H9 (cell line): ENCODE measurements at regions not wholly inside any gene's neighbourhood (a gene's known extent, or its start where the extent isn't known, plus 50 kb on each side); places are given as distances from the start of the nearest gene placed in this dataset.

Experiments
- DNase-seq: peaks from one replicate; pipeline ENCODE4 v3.0.0-alpha.2; 2017
- H2AFZ ChIP-seq: one replicate; pipeline ENCODE4 v1.6.1; 2013; ENCODE audit warnings: mild to moderate bottlenecking, low read length, control low read depth, moderate library complexity
- H2AK5ac ChIP-seq: 2 replicates; pipeline ENCODE4 v1.6.1; 2013; ENCODE audit warnings: low read length, control low read depth, mixed read lengths; ENCODE audit not compliant: insufficient read length
- H2BK120ac ChIP-seq: one replicate; pipeline ENCODE4 v1.6.1; 2013; ENCODE audit warnings: low read depth, mild to moderate bottlenecking, low read length, control low read depth, inconsistent platforms; ENCODE audit not compliant: poor library complexity, severe bottlenecking
- H2BK12ac ChIP-seq: 2 replicates; pipeline ENCODE4 v1.6.1; 2013; ENCODE audit warnings: low read length, control low read depth, mixed read lengths, low read depth; ENCODE audit not compliant: insufficient read length
- H2BK15ac ChIP-seq: 2 replicates; pipeline ENCODE4 v1.6.1; 2013; ENCODE audit warnings: low read depth, low read length, control low read depth
- H2BK20ac ChIP-seq: one replicate; pipeline ENCODE4 v1.6.1; 2013; ENCODE audit warnings: low read depth, mild to moderate bottlenecking, low read length, control low read depth, inconsistent platforms; ENCODE audit not compliant: poor library complexity, severe bottlenecking
- H2BK5ac ChIP-seq: 2 replicates; pipeline ENCODE4 v1.6.1; 2013; ENCODE audit warnings: low read length, control low read depth, mixed read lengths; ENCODE audit not compliant: insufficient read length
- H3K14ac ChIP-seq: 2 replicates; pipeline ENCODE4 v1.6.1; 2013; ENCODE audit warnings: low read length, control low read depth; ENCODE audit not compliant: insufficient read depth
- H3K18ac ChIP-seq: 2 replicates; pipeline ENCODE4 v1.6.1; 2013; ENCODE audit warnings: low read depth, mild to moderate bottlenecking, mixed read lengths, low read length, control low read depth; ENCODE audit not compliant: insufficient read length
- H3K23ac ChIP-seq: 2 replicates; pipeline ENCODE4 v1.6.1; 2013; ENCODE audit warnings: low read length, control low read depth, mixed read lengths, low read depth; ENCODE audit not compliant: insufficient read length
- H3K23me2 ChIP-seq: 2 replicates; pipeline ENCODE4 v1.6.1; 2013; ENCODE audit warnings: low read depth, mild to moderate bottlenecking, mixed read lengths, low read length, control low read depth; ENCODE audit not compliant: insufficient read length, poor library complexity, severe bottlenecking
- H3K27ac ChIP-seq: 2 replicates; pipeline ENCODE4 v1.5.1; 2013; ENCODE audit warnings: low read length, control low read depth, mixed read lengths, low read depth; ENCODE audit not compliant: insufficient read length
- H3K27me3 ChIP-seq: 2 replicates; pipeline ENCODE4 v1.6.1; 2013; ENCODE audit warnings: low read length, control low read depth, inconsistent platforms; ENCODE audit not compliant: insufficient read depth
- H3K4ac ChIP-seq: 2 replicates; pipeline ENCODE4 v1.6.1; 2013; ENCODE audit warnings: low read depth, mild to moderate bottlenecking, control low read depth, inconsistent platforms, low read length, moderate library complexity
- H3K4me1 ChIP-seq: 2 replicates; pipeline ENCODE4 v1.6.1; 2013; ENCODE audit warnings: low read length, control low read depth, inconsistent platforms; ENCODE audit not compliant: insufficient read depth
- H3K4me2 ChIP-seq: 2 replicates; pipeline ENCODE4 v1.6.1; 2013; ENCODE audit warnings: low read length, control low read depth, mixed read lengths; ENCODE audit not compliant: insufficient read length, insufficient read depth
- H3K56ac ChIP-seq: 2 replicates; pipeline ENCODE4 v1.6.1; 2013; ENCODE audit warnings: low read depth, mild to moderate bottlenecking, mixed read lengths, low read length, control low read depth; ENCODE audit not compliant: insufficient read length
- H3K79me1 ChIP-seq: 2 replicates; pipeline ENCODE4 v1.6.1; 2013; ENCODE audit warnings: low read depth, mild to moderate bottlenecking, moderate library complexity, low read length, control low read depth, inconsistent platforms; ENCODE audit not compliant: insufficient read depth, poor library complexity, severe bottlenecking
- H3K79me2 ChIP-seq: 2 replicates; pipeline ENCODE4 v1.6.1; 2013; ENCODE audit warnings: low read length, control low read depth, inconsistent platforms; ENCODE audit not compliant: insufficient read depth
- H3K9ac ChIP-seq: 2 replicates; pipeline ENCODE4 v1.6.1; 2013; ENCODE audit warnings: low read length, control low read depth, mixed read lengths; ENCODE audit not compliant: insufficient read length; ENCODE audit errors: extremely low read depth
- H3K9me3 ChIP-seq: one replicate; pipeline ENCODE4 v1.6.1; 2013; ENCODE audit warnings: low read depth, low read length, inconsistent platforms; ENCODE audit not compliant: control insufficient read depth
- H3T11ph ChIP-seq: one replicate; pipeline ENCODE4 v1.6.1; 2013; ENCODE audit warnings: mild to moderate bottlenecking, low read length, control low read depth, inconsistent platforms
- H4K20me1 ChIP-seq: one replicate; pipeline ENCODE4 v1.6.1; 2013; ENCODE audit not compliant: control insufficient read depth, insufficient read length, insufficient read depth
- H4K5ac ChIP-seq: 2 replicates; pipeline ENCODE4 v1.6.1; 2013; ENCODE audit warnings: low read depth, mild to moderate bottlenecking, mixed read lengths, low read length, control low read depth; ENCODE audit not compliant: insufficient read length
- H4K8ac ChIP-seq: replicated peaks from 2 replicates; pipeline ENCODE4 v1.6.1; 2013; ENCODE audit warnings: low read length, control low read depth, mixed read lengths, low read depth; ENCODE audit not compliant: insufficient read length
- H4K91ac ChIP-seq: 2 replicates; pipeline ENCODE4 v1.6.1; 2013; ENCODE audit warnings: low read depth, mild to moderate bottlenecking, moderate library complexity, mixed read lengths, low read length, control low read depth; ENCODE audit not compliant: insufficient read length
- H3K27ac Mint-ChIP-seq, 3 experiments: 2 replicates in 2 of 3; 3 replicates in 1 of 3; pipeline ENCODE4 v1.8.0; 2020 to 2021; ENCODE audit warnings: mixed read lengths in 3 of 3, mild to moderate bottlenecking in 1 of 3, moderate library complexity in 1 of 3
- H3K27me3 Mint-ChIP-seq: 2 replicates; pipeline ENCODE4 v1.8.0; 2021; ENCODE audit warnings: low read depth, mild to moderate bottlenecking, moderate library complexity, mixed read lengths
- H3K36me3 Mint-ChIP-seq, 3 experiments: 2 replicates in 2 of 3; 3 replicates in 1 of 3; pipeline ENCODE4 v1.8.0; 2020 to 2021; ENCODE audit warnings: low read depth in 3 of 3, mixed read lengths in 3 of 3; ENCODE audit not compliant: insufficient read depth in 1 of 3
- H3K4me1 Mint-ChIP-seq, 2 experiments: 2 replicates each; pipeline ENCODE4 v1.8.0; 2020; ENCODE audit warnings: mixed read lengths in 2 of 2
- H3K4me3 Mint-ChIP-seq, 2 experiments: 2 replicates in 1 of 2; 3 replicates in 1 of 2; pipeline ENCODE4 v1.8.0; 2020 to 2021; ENCODE audit warnings: mild to moderate bottlenecking in 2 of 2, mixed read lengths in 2 of 2, moderate library complexity in 1 of 2
- H3K9me3 Mint-ChIP-seq, 2 experiments: 2 replicates in 1 of 2; 3 replicates in 1 of 2; pipeline ENCODE4 v1.8.0; 2020; ENCODE audit warnings: mild to moderate bottlenecking in 2 of 2, mixed read lengths in 2 of 2, moderate library complexity in 1 of 2
- whole genome bisulfite sequencing: extraction: QIAGEN DNeasy Blood & Tissue Kit; methylation state at CpG from one replicate; pipeline ENCODE4 v1.1.7; 2013; ENCODE audit warnings: missing lambda C conversion rate, low lambda C conversion rate, mixed read lengths; ENCODE audit not compliant: insufficient read length; ENCODE audit errors: extremely low coverage; 5-methylcytosine and 5-hydroxymethylcytosine counted together
- TF ChIP-seq, protein P1 (sequence below): fragments of 200-600 bp; sonication (generic); conservative IDR thresholded peaks from 3 replicates; pipeline ENCODE4 v1.8.0; 2021; ENCODE audit warnings: antibody characterized with exemption, mild to moderate bottlenecking

DNA sequence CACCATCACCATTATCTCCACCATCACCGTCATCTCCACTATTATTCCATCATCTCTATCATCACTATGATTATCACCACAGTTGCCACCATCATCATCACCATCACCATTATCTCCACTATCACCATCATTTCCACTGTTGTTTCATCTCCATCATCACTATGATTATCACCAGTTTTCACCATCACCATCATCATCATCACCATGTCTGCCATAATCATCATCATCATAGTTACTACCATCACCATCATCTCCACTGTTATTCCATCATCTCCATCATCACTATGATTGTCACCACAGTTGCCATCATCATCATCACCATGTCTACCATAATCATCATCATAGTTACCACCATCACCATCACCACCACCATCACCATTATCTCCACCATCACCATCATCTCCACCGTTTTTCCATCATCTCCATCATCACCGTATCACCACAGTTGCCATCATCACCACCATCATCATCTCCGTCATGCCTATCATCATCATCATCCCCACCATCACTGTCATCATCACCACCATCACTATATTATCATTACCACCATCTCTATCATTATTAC is 264.9 kb downstream of the BRD1 start:
- Histone ChIP-seq H4K91ac (no peak overlapping the region), H3K4me2 (no peak overlapping the region), H3K27ac (no peak overlapping the region), H2BK120ac (no peak overlapping the region), H2BK20ac (no peak overlapping the region), H3K14ac (no peak overlapping the region), H4K20me1 (no peaks in the 10 kb centered on the region), H3K79me2 (no peaks in the 10 kb centered on the region), H4K5ac (no peak overlapping the region), H2BK5ac (no peak overlapping the region), H3K9me3 (no peaks in the 10 kb centered on the region), H3K23me2 (no peaks in the 10 kb centered on the region), H3K23ac (no peak overlapping the region), H2BK15ac (no peak overlapping the region), H3K4me1 (no peaks in the 10 kb centered on the region), H3K18ac (no peak overlapping the region), H3K27me3 (no peaks in the 10 kb centered on the region), H3K79me1 (no peaks in the 10 kb centered on the region), H3K4ac (no peak overlapping the region), H2AFZ (no peak overlapping the region), H2BK12ac (no peak overlapping the region), H3K9ac (no peak overlapping the region), H4K8ac (no peak overlapping the region), H3T11ph (no peak overlapping the region), H2AK5ac (no peak overlapping the region), H3K56ac (no peak overlapping the region)
- no peak for DNase-seq
- Mint-ChIP-seq H3K27ac (no peak overlapping the region), H3K4me3 (no peak overlapping the region), H3K36me3 (no peaks in the 10 kb centered on the region), H3K4me1 (no peaks in the 10 kb centered on the region), H3K9me3 (no peaks in the 10 kb centered on the region; a peak in 2 of 5 replicates), H3K27me3 (no peaks in the 10 kb centered on the region; the same call in 1 of the 2 replicates)
- WGBS: 100% methylated on average over 3 of the region's 4 CpGs
- TF ChIP-seq, protein P1, sequence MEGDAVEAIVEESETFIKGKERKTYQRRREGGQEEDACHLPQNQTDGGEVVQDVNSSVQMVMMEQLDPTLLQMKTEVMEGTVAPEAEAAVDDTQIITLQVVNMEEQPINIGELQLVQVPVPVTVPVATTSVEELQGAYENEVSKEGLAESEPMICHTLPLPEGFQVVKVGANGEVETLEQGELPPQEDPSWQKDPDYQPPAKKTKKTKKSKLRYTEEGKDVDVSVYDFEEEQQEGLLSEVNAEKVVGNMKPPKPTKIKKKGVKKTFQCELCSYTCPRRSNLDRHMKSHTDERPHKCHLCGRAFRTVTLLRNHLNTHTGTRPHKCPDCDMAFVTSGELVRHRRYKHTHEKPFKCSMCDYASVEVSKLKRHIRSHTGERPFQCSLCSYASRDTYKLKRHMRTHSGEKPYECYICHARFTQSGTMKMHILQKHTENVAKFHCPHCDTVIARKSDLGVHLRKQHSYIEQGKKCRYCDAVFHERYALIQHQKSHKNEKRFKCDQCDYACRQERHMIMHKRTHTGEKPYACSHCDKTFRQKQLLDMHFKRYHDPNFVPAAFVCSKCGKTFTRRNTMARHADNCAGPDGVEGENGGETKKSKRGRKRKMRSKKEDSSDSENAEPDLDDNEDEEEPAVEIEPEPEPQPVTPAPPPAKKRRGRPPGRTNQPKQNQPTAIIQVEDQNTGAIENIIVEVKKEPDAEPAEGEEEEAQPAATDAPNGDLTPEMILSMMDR: no peak
